ENCODE measurements at regions not wholly inside any gene's neighbourhood (a gene's known extent, or its start where the extent isn't known, plus 50 kb on each side); places are given as distances from the start of the nearest gene placed in this dataset.
"Not testable (repeated sequence)": the region's sequence is repeated elsewhere in the genome, so short reads cannot be mapped to it uniquely, and the experiment has no call there.

DNA sequence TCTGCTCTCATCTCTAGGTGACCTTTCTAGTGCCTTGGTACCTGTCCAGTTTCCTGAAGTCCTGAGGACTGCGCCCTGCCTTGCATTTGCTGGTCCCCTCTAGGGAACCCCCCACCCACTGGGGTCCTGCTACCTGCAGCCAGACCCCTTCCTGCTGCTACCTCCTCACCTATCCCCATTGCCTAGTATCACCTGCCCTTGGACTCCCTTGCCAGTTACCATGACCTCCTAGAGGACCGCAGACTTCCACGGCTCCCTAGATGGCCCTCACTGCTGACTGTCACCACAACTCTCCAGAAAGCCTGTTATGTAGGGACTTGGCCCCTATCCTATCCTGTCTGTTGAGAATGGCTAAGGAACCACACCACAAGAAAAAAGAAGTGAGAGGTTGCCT, 166.6 kb downstream of the EFNB1 start:
- DNase-seq, result no peak

DNA sequence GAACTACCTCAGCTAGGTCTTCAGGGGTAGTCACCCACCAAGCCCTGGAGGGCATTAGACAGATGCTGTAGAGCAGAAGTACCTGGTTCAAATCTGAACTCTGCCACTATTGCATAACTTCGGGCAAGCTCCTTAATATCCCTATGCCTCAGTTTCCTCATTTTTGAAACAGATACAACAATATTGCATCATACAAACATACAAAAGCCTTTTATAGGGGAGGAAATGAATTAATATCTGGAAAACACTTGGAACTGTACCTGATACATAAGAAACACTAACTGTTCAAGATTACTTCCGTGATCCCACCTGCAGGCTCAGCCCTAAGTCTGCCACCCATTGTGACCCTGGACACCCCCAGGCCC, 166.1 kb downstream of the EFNB1 start:
- DNase-seq, result no peak

DNA sequence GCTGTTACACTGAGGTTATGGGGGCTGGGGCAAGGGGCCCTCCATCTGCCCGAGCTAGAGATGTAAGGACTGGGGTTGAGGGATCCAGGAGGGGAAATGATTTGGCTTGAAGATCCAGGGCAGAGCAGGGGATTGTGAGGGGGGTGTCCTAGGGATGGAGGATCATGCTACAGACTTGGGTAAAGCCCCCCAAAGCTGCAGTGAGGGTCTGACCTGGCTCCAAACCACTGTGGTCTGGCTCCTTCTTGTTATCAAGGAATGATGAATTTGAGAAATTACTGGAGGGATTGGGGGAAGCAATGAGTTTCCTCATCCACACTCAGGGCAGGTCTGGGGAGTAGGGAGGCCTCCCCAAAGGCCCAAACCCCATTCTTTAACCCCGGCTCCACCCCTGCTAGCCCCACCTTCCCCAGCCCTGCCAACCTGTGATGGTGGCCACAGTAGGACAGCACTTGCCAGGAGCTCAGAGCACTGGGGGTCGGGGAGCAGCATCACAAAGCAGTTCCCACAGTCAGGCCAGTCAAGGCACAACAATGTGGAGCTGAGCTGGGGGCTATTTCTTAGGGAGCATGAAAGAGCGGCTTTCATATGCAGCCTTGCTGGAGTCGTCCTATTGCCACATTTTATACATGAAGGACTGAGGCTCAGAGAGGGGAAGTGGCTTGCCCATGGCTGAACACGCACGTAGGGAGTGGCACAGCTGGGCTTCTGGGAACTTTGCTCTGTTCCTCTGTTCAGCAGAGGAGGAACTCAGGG, 165.5 kb downstream of the EFNB1 start:
- no peak for DNase-seq

DNA sequence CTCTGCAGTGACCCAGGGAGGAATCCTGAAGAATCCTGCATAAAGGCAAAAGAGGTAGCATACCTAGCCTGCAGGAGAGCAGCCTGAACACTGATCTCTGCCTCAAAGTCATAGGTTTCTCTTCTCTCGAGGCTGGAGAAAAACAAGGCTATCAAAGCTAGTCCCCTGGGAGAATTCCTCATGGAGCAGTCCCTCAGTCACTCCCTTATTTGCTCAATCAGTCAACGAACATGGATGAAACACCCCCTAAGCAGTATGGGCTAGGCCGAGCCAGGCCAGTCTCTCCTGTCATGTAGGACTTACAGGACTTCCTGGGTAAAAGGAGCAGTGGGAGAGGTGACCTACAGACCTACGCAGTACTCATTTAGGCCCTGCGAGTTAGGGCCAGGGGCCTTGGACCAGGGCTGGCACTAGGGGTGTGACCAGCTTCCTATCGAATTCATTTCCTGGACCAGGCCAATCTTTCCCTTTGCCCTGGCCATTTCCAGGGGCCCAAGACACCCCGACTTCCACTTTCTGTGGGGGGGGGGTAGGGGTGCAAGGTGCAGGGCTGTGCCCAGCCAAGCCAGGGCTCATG, 164.1 kb downstream of the EFNB1 start:
- no peak for DNase-seq

DNA sequence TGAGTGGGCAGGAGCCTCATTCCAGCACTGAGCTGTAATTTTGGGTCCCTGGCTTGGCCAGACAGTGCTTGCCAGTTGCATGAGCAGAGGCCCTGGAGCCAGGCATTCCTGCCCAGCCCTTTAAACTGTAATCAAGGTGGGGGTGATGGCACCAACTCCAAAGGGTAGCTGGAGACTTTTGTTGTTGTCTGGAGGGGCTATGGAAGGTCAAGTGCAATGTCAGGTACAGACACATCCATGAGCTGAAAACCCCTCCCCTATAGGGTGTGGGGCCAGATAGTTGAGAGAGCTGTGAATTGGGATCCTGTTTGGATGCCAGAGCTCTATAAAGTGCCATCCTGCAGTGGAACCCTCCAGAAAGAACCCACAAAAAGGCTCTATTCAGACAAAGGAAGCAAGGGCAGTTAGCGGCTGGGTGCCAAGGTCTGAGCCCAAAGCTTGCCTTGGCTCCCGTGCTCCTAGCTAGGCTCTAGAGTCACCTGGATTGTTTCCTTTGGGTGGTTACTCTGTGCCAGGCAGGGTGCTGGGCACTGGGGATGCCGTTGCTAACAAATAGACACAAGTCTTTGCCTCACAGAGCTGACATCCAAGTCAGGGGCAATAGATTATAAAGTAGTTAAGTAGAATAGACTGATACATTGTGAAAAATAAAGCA, 163.0 kb downstream of the EFNB1 start:
- no peak for DNase-seq

DNA sequence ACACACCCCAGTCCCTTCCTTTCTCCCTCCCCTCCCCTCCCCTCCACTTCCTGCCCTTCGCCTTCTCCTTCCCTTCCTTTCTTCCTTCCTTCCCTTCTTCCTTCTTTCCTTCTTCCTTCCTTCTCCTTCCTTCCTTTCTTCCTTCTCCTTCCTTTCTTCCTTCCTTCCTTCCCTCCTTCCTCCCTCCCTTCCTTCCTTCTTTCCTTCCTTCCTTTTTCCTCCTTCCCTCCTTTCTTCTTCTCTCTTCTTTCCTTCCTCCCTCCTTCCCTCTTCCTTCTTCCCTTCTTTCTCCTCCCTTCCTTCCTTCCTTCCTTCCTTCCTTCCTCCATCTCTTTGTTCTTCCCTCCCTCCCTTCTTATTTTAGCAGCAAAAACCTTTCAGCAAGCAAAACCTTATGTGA, 162.1 kb downstream of the EFNB1 start:
- no peak for DNase-seq

DNA sequence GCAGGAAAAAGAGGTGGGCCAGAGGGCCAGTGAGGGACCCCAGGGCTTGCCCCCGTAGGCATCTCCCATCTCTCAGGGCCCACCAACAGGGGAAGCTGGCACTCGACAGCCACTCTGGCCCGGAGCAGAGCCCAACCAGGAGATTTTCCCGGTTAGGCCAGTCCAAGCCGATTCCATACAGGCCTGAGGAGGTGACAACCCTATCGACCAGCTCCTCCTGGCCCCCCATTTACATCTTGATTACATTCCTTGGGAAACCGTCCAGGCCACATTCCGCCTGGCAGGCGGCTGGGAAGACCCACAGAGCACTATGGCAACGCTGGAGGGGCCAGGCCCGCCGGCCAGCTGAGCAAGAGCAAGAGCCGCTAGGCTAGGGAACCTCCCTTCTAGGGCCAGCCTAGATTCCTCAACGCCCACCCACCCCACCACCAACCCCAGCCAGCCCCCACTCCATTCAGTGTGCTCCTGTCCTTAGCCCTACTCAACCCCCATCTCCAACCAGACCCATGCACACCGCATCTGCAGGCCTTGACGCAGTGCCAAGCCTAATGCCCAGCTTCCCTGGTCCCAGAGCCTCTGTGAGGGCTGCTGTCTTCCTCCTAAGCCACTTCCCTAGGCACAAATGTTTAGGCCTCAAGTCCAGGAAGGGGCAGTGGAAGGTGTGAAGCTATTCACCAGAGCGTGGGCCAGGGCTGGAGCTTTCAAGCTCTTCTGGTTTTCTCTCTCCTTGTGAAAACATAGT, 161.2 kb downstream of the EFNB1 start:
- DNase-seq, result peak; percentile 2

DNA sequence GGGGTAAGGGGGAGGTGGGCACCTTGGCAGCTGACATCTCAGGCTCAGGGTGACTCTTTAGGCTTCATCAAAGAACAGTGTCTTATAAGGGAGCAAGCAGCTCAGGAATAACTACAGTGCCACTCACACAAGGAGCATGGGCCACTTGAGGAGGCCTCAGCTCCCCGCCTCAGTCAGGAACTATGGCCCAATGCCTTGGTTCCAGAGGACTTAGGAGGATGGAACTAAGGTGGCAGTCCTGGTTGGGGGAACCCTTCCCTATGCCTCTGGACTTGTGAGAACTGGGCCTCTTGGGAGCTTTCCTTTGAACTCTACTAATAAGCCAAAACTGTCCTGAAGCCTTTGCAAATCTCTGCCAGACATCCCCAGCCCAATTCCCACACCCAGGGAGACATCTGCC, 160.6 kb downstream of the EFNB1 start:
- DNase-seq, result no peak

DNA sequence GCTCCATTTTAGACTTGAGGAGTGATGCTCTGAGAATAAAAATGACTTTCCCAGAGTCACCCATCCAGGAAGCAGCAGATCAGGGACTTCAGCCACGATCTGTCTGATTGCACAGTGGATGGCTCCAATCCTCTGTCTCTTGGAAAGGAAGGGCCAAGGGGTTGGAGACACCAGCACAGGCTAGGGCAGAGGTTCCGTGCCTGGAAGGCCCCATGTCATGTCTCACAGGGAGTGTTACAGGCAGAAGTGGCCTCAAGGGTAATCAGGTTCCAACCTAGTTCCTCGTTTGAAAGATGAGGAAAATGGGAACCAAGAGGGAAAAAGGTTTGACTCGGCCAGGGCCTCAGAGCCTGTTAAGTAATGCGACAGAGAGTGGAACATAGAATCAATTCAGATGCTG, 160.0 kb downstream of the EFNB1 start:
- no peak for DNase-seq

DNA sequence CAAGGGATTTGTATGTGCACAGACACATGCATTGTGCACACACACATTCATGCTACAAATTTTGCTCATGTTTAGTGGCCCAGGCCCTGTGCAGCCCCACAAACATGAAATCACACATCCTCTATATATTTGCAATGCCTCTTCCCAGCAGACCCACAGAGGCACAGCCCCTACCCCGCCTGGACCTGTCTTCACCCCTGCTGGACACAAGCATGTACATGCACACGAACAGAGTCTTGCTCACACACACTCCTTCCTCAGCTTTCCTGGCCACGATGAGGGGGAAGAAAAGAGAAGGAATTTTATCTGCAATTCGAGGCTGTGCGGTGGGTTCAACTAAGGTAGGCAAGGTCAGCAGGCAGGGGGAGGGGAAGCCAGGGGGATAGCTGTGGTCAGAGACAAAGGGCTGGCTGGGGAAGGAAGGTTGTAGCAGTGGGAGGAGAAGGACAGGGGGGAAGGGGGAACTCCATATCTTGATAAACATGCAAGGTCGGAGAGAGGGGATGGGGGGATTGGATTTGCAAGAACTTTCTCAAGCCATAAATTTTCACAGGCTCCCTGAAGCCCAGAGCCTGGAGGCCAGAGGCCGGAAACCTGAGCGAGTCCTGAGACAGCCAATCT, 156.4 kb downstream of the EFNB1 start:
- no peak for DNase-seq

DNA sequence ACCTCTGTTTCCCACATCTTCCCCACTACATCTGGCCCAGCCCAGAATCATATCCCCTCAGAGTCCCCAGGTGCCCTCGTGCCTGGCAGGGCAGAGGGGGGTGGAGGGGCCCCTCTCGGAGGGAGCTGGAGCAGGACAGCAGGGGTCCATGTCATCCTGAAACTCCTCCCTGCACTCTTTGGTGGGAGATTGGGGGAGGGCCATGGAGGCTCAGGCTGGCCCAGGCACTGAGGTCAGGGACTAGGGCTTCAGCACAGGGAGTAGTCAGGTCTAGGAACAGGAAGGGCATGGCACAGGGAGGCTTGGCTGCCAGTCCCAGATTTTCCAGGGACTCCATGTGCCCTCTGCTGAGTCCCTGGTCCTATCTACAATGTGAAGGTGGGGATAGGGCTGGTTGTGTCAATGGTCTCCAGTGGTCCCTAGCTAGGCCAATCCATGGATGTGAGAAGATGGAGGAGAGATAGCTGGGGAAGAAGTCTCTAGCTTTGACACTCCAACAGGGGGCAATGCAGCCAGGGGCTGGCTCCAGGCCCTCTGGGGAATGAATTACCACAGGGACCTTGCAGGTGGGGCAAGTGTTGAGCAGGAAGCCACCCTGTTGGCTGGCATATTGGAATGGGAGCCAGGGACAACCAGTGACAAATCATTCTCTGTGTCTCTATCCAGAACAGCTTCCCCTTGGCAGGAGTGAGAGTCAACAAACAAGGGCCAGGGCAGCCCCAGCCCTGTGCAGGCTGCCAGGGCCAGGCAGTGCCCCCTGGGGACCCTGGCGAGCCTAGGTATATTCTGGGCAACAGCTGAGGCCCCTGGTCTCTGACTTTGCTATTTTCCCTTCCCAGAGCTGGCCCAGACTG, 154.4 kb downstream of the EFNB1 start:
- no peak for DNase-seq

DNA sequence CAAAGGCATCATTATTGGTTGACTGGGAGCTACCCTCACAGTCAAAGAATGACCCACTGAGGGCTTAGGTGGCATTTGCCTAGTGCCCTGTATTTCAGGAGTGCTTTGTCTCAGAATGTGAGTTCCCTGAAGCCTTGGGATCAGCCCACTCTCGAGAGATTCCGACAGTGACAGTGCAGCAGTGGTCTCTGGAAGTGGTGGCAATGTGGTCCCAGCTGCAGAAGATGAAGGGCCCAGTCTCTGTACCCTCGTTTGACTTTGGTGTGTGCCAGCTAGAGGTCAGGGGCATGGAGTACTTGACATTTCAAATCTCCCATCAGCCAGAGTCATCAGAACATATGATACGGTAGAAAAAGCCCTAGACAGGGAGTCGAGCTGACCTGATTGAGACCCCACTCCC, 153.7 kb downstream of the EFNB1 start:
- no peak for DNase-seq

DNA sequence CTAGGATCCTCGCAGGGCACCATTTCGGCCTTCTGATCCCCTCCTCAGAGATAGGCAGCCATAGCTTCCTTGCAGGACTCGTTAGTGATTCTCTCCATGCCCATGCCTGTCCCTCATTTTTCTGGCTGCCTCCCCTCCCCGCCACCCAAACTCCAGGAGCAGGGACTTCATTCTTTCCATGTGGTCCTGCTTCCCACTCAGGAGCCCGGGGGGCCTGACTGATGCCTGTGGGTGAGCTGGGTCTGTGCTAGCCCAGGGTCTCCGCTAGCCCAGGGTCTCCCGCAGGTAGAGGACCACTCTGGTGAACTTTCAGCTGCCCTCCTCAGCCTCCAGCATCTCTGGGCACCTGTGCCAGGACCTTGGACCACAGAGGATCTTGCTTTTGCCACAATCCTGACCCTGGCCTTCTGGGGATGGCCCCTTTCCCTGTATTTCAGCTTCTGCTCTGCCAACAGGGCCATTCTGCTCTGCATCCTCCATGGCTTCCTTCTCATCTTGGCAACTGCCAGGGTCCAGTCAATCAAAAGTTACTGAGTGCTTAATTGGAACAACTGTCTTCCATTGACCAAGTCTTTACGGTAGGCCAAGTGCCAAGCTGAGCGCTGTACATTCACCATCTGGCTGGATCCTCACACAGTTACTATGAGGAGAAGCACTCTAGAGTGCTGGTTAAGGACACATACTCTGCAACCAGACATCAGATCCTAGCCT, 152.2 kb downstream of the EFNB1 start:
- no peak for DNase-seq

DNA sequence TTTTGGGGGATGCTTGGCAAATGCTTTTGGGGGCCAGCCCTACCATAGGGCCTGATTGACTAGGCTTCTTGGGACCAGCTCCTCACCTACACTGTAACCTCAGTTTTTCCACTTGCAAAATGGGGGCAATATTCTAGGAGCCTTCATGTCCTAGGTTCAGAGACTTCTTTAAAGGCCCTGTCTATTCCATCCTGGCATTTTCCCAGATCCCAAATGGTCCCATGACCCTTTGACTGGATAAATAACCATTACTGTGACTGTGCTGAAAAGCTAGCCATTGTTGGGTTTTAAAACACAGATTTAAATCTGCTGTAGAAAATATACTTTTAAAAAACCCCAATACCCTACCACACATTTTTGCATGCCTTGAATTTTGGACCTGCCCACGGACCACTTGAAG, 149.8 kb downstream of the EFNB1 start:
- DNase-seq, result no peak

DNA sequence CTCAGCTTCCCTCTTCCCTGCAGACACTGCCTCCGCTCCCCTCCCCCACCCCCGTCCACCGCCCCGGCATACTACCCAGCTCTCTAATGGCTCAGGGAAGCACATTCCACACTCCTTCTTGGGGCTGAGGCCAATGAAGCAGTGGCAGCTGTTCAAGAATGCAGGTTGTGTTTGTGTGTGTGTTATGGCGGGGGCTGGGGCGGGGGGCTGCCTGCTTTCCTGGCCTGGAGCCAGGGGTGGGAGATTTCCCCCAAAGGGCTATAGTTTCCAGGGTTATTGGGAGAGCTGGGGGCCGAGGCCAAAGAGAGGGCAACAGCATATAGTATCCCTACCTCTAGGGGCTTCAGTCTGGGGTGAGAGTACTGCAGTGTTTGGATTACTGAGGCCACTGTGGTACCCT, 149.4 kb downstream of the EFNB1 start:
- peak; percentile 0 for DNase-seq

DNA sequence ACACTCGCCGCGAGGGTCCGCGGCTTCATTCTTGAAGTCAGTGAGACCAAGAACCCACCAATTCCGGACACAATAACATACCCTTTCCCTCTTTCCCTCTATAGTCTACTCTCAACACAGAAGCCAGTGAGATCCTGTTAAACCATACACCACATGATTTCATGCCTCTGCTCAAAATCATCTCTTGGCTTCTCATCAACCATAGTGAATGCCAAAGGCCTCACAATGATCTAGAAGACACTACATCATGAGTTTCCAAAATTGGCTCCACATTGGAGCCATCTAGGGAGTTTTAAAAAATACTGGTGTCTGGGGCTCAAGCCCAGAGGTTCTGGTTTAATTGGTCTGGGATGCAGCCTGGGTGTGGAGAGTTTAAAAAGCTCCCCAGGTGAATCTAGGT, 124.5 kb downstream of the EFNB1 start:
- DNase-seq, result no peak

DNA sequence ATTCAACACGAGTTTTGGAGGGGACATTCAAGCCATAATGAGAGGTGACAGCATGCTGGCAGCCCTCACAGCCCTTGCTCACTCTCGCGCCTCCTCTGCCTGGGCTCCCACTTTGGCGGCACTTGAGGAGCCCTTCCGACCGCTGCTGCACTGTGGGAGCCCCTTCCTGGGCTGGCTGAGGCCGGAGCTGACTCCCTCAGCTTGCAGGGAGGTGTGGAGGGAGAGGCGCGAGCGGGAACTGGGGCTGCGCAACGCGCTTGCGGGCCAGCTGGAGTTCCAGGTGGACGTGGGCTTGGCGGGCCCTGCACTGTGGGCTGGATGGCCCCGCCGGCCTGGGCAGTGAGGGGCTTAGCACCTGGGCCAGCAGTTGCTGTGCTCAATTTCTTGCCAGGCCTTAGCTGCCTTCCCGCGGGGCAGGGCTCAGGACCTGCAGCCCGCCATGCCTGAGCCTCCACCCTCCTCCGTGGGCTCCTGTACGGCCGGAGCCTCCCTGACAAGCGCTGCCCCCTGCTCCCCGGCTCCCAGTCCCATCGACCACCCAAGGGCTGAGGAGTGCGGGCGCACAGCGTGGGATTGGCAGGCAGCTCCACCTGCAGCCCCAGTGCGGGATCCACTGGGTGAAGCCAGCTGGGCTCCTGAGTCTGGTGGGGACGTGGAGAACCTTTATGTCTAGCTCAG, 123.3 kb downstream of the EFNB1 start:
- DNase-seq, result not testable (repeated sequence)

DNA sequence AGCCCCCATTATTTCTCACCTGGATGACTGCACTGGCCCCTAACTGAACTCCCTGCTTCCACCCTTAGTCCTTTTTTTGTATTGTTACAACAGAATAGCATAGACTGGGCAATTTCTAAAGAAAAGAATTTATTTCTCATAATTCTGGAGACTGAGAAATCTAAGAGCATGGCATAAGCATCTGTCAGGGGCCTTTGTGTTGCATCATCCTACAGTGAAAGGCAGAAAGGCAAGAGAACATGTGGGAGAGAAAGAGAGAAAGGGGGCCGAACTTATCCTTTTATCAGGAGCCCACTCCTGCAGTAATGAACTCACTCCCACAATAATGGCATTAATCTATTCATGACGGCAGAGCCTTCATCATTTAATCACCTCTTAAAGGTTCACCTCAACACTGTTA, 122.1 kb downstream of the EFNB1 start:
- DNase-seq, result no peak

DNA sequence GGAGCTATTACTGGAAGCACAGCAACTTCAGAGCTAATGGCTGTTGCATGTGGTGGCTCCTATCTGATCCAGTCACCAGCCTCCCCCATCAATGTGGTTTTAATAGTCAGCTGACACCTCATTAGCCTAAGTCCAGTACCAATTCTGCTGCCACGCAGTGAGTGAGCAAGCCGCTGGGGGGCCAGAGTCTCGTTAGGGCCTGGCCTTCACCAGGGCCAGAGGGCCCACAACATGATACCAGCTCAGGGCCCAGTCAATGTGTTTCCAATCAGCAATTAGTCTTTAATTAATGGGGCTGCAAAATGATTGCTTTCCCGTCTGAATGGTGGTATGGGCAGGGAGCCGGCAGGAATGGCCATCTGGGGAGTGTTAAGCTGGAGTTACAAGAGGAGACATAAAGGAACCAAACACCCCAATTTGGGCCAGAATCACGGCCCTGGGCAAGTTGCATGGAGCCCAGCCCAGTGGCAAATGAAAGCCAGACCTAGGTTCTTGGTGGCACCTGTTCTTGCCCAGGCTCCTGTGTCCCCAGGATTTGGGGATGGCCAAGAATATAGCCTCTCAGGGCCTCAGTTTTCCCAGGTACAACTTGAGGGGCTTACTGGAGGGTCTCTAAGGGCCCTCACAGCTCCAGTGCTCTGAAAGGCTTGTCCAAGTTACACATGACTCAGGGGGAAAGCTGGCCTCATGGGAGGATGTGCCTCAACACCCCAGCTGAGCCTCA, 119.2 kb downstream of the EFNB1 start:
- DNase-seq, result no peak

Data from skin of body (tissue), 1 donor.